Loucy (cell line): ENCODE measurements at regions not wholly inside any gene's neighbourhood (a gene's known extent, or its start where the extent isn't known, plus 50 kb on each side); places are given as distances from the start of the nearest gene placed in this dataset.

Experiments
- H2AFZ ChIP-seq: fragments of 200-600 bp; sonication (generic); 2 replicates; pipeline ENCODE4 v1.6.0; 2016; ENCODE audit warnings: antibody characterized with exemption, mild to moderate bottlenecking, low read length, moderate library complexity
- H3F3A ChIP-seq: fragments of 200-600 bp; 2 replicates; pipeline ENCODE4 v1.6.0; 2016; ENCODE audit warnings: antibody characterized with exemption, low read depth, mild to moderate bottlenecking
- H3K27me3 ChIP-seq: fragments of 200-600 bp; sonication (generic); 2 replicates; pipeline ENCODE4 v1.6.1; 2014; ENCODE audit warnings: low read length, mild to moderate bottlenecking; ENCODE audit not compliant: insufficient read depth, poor library complexity, severe bottlenecking
- H3K36me3 ChIP-seq: fragments of 200-600 bp; sonication (generic); 2 replicates; pipeline ENCODE4 v1.6.1; 2016; ENCODE audit warnings: low read length; ENCODE audit not compliant: insufficient read depth
- H3K4me1 ChIP-seq: fragments of 200-600 bp; sonication (generic); 2 replicates; pipeline ENCODE4 v1.5.1; 2014; ENCODE audit warnings: low read length, mild to moderate bottlenecking; ENCODE audit not compliant: insufficient read depth, poor library complexity, severe bottlenecking
- H3K4me2 ChIP-seq: fragments of 200-600 bp; sonication (generic); 2 replicates; pipeline ENCODE4 v1.6.0; 2014; ENCODE audit warnings: antibody characterized with exemption, low read length, low read depth, mild to moderate bottlenecking; ENCODE audit not compliant: poor library complexity, severe bottlenecking
- H3K4me3 ChIP-seq: fragments of 200-600 bp; sonication (generic); 2 replicates; pipeline ENCODE4 v1.5.1; 2014; ENCODE audit warnings: low read length, mild to moderate bottlenecking, mixed read lengths; ENCODE audit not compliant: poor library complexity, severe bottlenecking
- H3K79me2 ChIP-seq: fragments of 200-600 bp; sonication (generic); 2 replicates; pipeline ENCODE4 v1.6.1; 2014; ENCODE audit warnings: low read length; ENCODE audit not compliant: insufficient read depth
- H3K9ac ChIP-seq: fragments of 200-600 bp; sonication (generic); 2 replicates; pipeline ENCODE4 v1.6.0; 2014; ENCODE audit warnings: mild to moderate bottlenecking, low read depth, low read length, moderate library complexity; ENCODE audit not compliant: poor library complexity, severe bottlenecking
- H3K9me2 ChIP-seq: fragments of 200-600 bp; sonication (generic); replicated peaks from 2 replicates; pipeline ENCODE4 v1.6.1; 2016; ENCODE audit warnings: low read depth, low read length, mixed read lengths
- H3K9me3 ChIP-seq: fragments of 200-600 bp; sonication (generic); 2 replicates; pipeline ENCODE4 v1.6.1; 2014; ENCODE audit warnings: mild to moderate bottlenecking, antibody characterized with exemption, low read length, low read depth; ENCODE audit not compliant: insufficient read depth
- H4K20me1 ChIP-seq: fragments of 200-600 bp; sonication (generic); 2 replicates; pipeline ENCODE4 v1.6.0; 2014; ENCODE audit warnings: antibody characterized with exemption, low read length, mild to moderate bottlenecking; ENCODE audit not compliant: insufficient read depth, poor library complexity, severe bottlenecking
- CTCF ChIP-seq: fragments of 200-600 bp; sonication (generic); conservative IDR thresholded peaks from 2 replicates; pipeline ENCODE4 v1.5.1; 2014; ENCODE audit warnings: mild to moderate bottlenecking, antibody characterized with exemption, low read length
- EZH2phosphoT487 ChIP-seq: fragments of 200-600 bp; IDR thresholded peaks from 2 replicates; pipeline ENCODE4 v1.6.1; 2018; ENCODE audit warnings: antibody characterized with exemption, mild to moderate bottlenecking, moderate library complexity, borderline replicate concordance

- no peak overlapping the region for H3K4me2 ChIP-seq
- no peaks in the 10 kb centered on the region for H3K36me3 ChIP-seq
- no peaks in the 10 kb centered on the region for H3K27me3 ChIP-seq
- no peak overlapping the region for H3K4me3 ChIP-seq
- H2AFZ ChIP-seq: no peak overlapping the region
- TF ChIP-seq CTCF: no peak
- no peak for TF ChIP-seq EZH2phosphoT487
- H3K9me2 ChIP-seq: no peaks in the 10 kb centered on the region
- no peaks in the 10 kb centered on the region for H3K79me2 ChIP-seq
- no peaks in the 10 kb centered on the region for H4K20me1 ChIP-seq
- no peak overlapping the region for H3K9ac ChIP-seq
- no peaks in the 10 kb centered on the region for H3F3A ChIP-seq
- no peaks in the 10 kb centered on the region for H3K4me1 ChIP-seq
- no peaks in the 10 kb centered on the region for H3K9me3 ChIP-seq
These were observed 307.7 kb downstream of the TUSC7 start for GRCh38 chr3:117017135-117017894.

- Histone ChIP-seq H3K27me3 (no peaks in the 10 kb centered on the region), H3K4me3 (no peak overlapping the region), H3K9me2 (no peaks in the 10 kb centered on the region), H3K36me3 (no peaks in the 10 kb centered on the region), H3K4me2 (no peak overlapping the region), H3K9ac (no peak overlapping the region), H3F3A (no peaks in the 10 kb centered on the region), H3K4me1 (no peaks in the 10 kb centered on the region), H3K9me3 (no peaks in the 10 kb centered on the region), H4K20me1 (no peaks in the 10 kb centered on the region), H3K79me2 (no peaks in the 10 kb centered on the region), H2AFZ (no peak overlapping the region)
- TF ChIP-seq CTCF (no peak), EZH2phosphoT487 (no peak)
These were observed 309.1 kb downstream of the TUSC7 start for GRCh38 chr3:117018655-117019054.

GRCh38 chr3:117019082-117019713, 309.6 kb downstream of the TUSC7 start:
- Histone ChIP-seq H3K27me3 (no peaks in the 10 kb centered on the region), H2AFZ (no peak overlapping the region), H3K79me2 (no peaks in the 10 kb centered on the region), H4K20me1 (no peaks in the 10 kb centered on the region), H3K4me1 (no peaks in the 10 kb centered on the region), H3K36me3 (no peaks in the 10 kb centered on the region), H3K4me2 (no peak overlapping the region), H3K9ac (no peak overlapping the region), H3K9me2 (no peaks in the 10 kb centered on the region), H3K9me3 (no peaks in the 10 kb centered on the region), H3F3A (no peaks in the 10 kb centered on the region), H3K4me3 (no peak overlapping the region)
- TF ChIP-seq EZH2phosphoT487 (no peak), CTCF (peak; percentile 79)
